ENCODE measurements at regions not wholly inside any gene's neighbourhood (a gene's known extent, or its start where the extent isn't known, plus 50 kb on each side); places are given as distances from the start of the nearest gene placed in this dataset.

DNA sequence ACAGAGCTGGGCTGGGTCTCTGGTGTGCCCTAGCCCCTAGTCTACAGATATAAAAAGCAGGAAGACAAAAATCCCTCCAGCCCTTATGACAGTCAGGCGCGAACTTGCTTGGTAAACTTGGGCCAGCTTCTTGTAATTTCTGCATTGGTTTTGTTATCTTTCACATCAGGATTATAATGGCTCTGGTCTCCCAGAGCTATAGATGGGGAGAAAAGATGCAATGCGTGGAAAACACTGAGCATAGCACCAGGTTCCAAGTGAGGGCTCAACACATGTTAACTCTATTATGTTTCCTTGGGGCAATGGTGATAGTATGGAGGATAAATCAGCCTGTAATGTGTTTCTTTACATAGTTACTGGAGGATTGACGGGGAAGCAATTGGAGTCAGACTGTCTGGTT lies 246.8 kb upstream of the KCNG1 start (continued):
- TF ChIP-seq NFATC3 (IDR thresholded peaks at IDR 0.05), result no peak
- TF ChIP-seq ZNF431 (CRISPR knock-in tag; IDR thresholded peaks at IDR 0.05), result no peak
- no peak for TF ChIP-seq PML (IDR thresholded peaks at IDR 0.05; ENCODE audit: low read length)
- TF ChIP-seq, protein P1, sequence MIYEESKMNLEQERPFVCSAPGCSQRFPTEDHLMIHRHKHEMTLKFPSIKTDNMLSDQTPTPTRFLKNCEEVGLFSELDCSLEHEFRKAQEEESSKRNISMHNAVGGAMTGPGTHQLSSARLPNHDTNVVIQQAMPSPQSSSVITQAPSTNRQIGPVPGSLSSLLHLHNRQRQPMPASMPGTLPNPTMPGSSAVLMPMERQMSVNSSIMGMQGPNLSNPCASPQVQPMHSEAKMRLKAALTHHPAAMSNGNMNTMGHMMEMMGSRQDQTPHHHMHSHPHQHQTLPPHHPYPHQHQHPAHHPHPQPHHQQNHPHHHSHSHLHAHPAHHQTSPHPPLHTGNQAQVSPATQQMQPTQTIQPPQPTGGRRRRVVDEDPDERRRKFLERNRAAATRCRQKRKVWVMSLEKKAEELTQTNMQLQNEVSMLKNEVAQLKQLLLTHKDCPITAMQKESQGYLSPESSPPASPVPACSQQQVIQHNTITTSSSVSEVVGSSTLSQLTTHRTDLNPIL (CRISPR knock-in tag; IDR thresholded peaks at IDR 0.05), result no peak
- no peak for TF ChIP-seq ZNF197 (CRISPR knock-in tag; IDR thresholded peaks at IDR 0.05; ENCODE audit: low read depth)
- no peak for TF ChIP-seq CBX2 (IDR thresholded peaks at IDR 0.05; ENCODE audit: insufficient read depth, low read length, poor library complexity, severe bottlenecking)
- no peak for TF ChIP-seq TCF7 (IDR thresholded peaks at IDR 0.05; ENCODE audit: borderline replicate concordance)
- no peak for TF ChIP-seq HMG20B (CRISPR knock-in tag; IDR thresholded peaks at IDR 0.05)

DNA sequence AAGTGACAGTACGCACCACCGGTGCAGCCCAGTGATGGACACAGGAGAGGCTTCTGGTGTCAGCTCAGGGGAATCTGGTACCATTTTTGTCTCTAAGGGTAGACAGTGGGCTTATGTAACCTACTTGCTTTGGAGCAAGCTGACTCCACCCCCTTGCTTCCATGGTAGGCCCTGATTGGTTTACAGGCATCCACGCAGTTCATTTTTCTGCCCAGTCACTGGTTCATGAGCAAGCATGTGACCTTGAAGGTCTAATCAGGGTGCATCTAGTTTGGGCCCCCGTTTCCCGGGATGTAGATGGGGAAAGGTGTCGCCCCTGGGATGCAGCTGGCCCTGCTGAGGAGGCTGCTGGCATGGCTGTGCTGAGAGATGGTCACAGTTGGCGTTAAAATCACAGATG lies 244.8 kb upstream of the KCNG1 start:
- H4K20me1 ChIP-seq (replicated peaks; ENCODE audit: control insufficient read depth, insufficient read depth, low read length), result no peaks in the 10 kb centered on the region
- FAIRE-seq, result no peak
- BruUV-seq (replicated peaks), result no TSS peak
- POLR2A ChIA-PET, result interaction anchor here (0.6 kb wide), 1 partner anchor 23 kb away, joined by 4 read pairs; no protein-coding TSS in a partner anchor
- peak overlapping the region; percentile 58 for H2AFZ ChIP-seq (ENCODE audit: low read depth, low read length)
- intact Hi-C loops (cut with micrococcal nuclease) (no loop called here), in situ Hi-C loops (cut with MboI) (no loop called here)
- ATAC-seq, result peak; percentile 78
- TF ChIP-seq NR1H2 (CRISPR knock-in tag; IDR thresholded peaks at IDR 0.05), result no peak
- no peak for TF ChIP-seq ZNF445 (CRISPR knock-in tag; IDR thresholded peaks at IDR 0.05; ENCODE audit: low read depth)
- no peak for TF ChIP-seq SP2 (IDR thresholded peaks at IDR 0.05; ENCODE audit: extremely low read depth, low read depth, low read length, poor library complexity, severe bottlenecking)
- TF ChIP-seq RAD51 (IDR thresholded peaks at IDR 0.05; ENCODE audit: borderline replicate concordance, low read depth), result 0 out of 2 replicates have a peak, but pooled peaks have one; percentile 29
- peak; percentile 60 for TF ChIP-seq NFE2 (IDR thresholded peaks at IDR 0.05; ENCODE audit: low read depth)
- peak; percentile 23; the same call in 1 of the 2 replicates for TF ChIP-seq C11orf30 (IDR thresholded peaks at IDR 0.05; ENCODE audit: low read depth)
- 0 out of 2 replicates have a peak, but pooled peaks have one; percentile 36 for TF ChIP-seq MAFG (tag; conservative IDR thresholded peaks at IDR 0.05)
- TF ChIP-seq ATF1 (CRISPR knock-in tag; IDR thresholded peaks at IDR 0.05), result no peak
- 0 out of 2 replicates have a peak, but pooled peaks have one; percentile 18 for TF ChIP-seq ATF1 (tag; IDR thresholded peaks at IDR 0.05)
- TF ChIP-seq, protein P2, sequence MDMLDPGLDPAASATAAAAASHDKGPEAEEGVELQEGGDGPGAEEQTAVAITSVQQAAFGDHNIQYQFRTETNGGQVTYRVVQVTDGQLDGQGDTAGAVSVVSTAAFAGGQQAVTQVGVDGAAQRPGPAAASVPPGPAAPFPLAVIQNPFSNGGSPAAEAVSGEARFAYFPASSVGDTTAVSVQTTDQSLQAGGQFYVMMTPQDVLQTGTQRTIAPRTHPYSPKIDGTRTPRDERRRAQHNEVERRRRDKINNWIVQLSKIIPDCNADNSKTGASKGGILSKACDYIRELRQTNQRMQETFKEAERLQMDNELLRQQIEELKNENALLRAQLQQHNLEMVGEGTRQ (CRISPR knock-in tag; IDR thresholded peaks at IDR 0.05), result peak; percentile 64
- TF ChIP-seq PHF21A (IDR thresholded peaks at IDR 0.05; ENCODE audit: borderline replicate concordance, low read depth), result no peak
- no peaks in the 10 kb centered on the region for H3K9me3 ChIP-seq (replicated peaks; ENCODE audit: control insufficient read depth, insufficient read depth, low read depth, low read length)
- H3K27me3 ChIP-seq (ENCODE audit: control insufficient read depth in 2 of 2, insufficient read depth in 2 of 2, low read length in 2 of 2), result peaks cover 13 to 28% of the 10 kb centered on the region in 2 experiments; a peak in 4 of 5 replicates
- peak; percentile 10 to 23 (median 14) for DNase-seq (ENCODE audit: extremely low read depth in 1 of 4, low spot score in 3 of 4)
- no peak overlapping the region for H3K9ac ChIP-seq (ENCODE audit: insufficient read depth in 1 of 2, low read depth in 2 of 2, low read length in 2 of 2)
- H3K4me2 ChIP-seq (ENCODE audit: insufficient read depth, low read length), result peak overlapping the region; percentile 55
- 1% methylated on average over 7 of the region's 7 CpGs for WGBS (ENCODE audit: insufficient coverage, low coverage, missing lambda C conversion rate)
- H3K79me2 ChIP-seq (ENCODE audit: control insufficient read depth, insufficient read depth, low read length), result no peaks in the 10 kb centered on the region
- H3K4me3 ChIP-seq, result peak overlapping the region; percentile 23; the same call in 1 of the 2 replicates
- H3K9me1 ChIP-seq (ENCODE audit: control insufficient read depth, insufficient read depth, low read length), result no peaks in the 10 kb centered on the region
- H3K36me3 ChIP-seq (ENCODE audit: control insufficient read depth, insufficient read depth, low read length), result no peaks in the 10 kb centered on the region
- H3K27ac ChIP-seq (ENCODE audit: extremely low read depth, low read depth, low read length), result no peak overlapping the region
- CTCF ChIA-PET (ENCODE audit: low intra/inter-chr PET ratio), result no interaction called here
- H3K4me1 ChIP-seq (replicated peaks in 1 of 2; ENCODE audit: control insufficient read depth in 2 of 2, insufficient read depth in 2 of 2, low read length in 2 of 2), result no peaks in the 10 kb centered on the region

All from K562 (cell line).